Testis (tissue), 2 donors: ENCODE measurements at regions not wholly inside any gene's neighbourhood (a gene's known extent, or its start where the extent isn't known, plus 50 kb on each side); places are given as distances from the start of the nearest gene placed in this dataset.

Experiments used
- DNase-seq: peaks from one replicate; pipeline ENCODE4 v3.0.0-alpha.2; 2019
- H3K27ac ChIP-seq, 2 donors: fragments of 200-600 bp; sonication (generic); one replicate each; pipeline ENCODE4 v1.5.1; 2019
- H3K27me3 ChIP-seq: fragments of 200-600 bp; sonication (generic); one replicate; pipeline ENCODE4 v1.5.1; 2019
- H3K36me3 ChIP-seq: fragments of 200-600 bp; sonication (generic); one replicate; pipeline ENCODE4 v1.5.1; 2017; ENCODE audit warnings: low read depth; ENCODE audit errors: missing control alignments
- H3K4me1 ChIP-seq: fragments of 200-600 bp; sonication (generic); one replicate; pipeline ENCODE4 v1.5.1; 2019
- H3K4me3 ChIP-seq, 2 donors: fragments of 200-600 bp; sonication (generic); one replicate each; pipeline ENCODE4 v1.5.1; 2017 to 2019
- H3K9me3 ChIP-seq: fragments of 200-600 bp; sonication (generic); one replicate; pipeline ENCODE4 v1.5.1; 2017
- POLR2A ChIP-seq: fragments of 450-650 bp; IDR thresholded peaks from one replicate; pipeline ENCODE4 v1.6.1; 2017; ENCODE audit warnings: antibody characterized with exemption, mild to moderate bottlenecking, moderate library complexity
- WGBS, 2 donors: methylation state at CpG; one replicate each; pipeline ENCODE4 v1.1.5; 2018; 5-methylcytosine and 5-hydroxymethylcytosine counted together
- intact Hi-C: fragments of 100-400 bp; cut with DNase I; formaldehyde crosslinking; loops from one replicate; pipeline ENCODE4 v1.15.1; 2023; ENCODE audit warnings: low total_unique reads
- TF ChIP-seq, protein P1 (sequence below), 3 experiments: fragments of 450-650 bp in 2 of 3; fragments of 200-600 bp in 1 of 3; sonication (generic) in 1 of 3; IDR thresholded peaks; one replicate each; pipeline ENCODE4 v1.5.1; 2016 to 2019; ENCODE audit warnings: antibody characterized with exemption in 3 of 3, mild to moderate bottlenecking in 2 of 3, moderate library complexity in 1 of 3

DNA sequence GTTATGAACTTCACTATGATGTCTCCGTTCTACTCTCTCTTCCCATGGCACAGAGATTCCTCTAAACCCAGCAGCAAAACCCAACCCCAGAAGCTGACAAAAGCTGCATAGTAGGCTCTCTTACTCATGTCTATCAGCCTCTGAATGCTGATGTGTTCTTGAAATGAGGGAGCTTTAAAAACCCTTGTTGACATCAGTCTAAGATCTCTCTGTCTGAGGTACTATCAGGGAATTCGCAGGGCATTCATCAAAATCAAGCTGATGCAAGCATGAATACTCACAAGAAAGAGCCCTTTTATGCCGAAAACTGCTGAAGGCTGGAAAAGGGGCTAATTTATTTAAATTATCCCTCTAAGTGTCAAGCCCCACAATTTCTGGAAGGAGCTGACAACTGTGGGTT is 710.6 kb upstream of the FANCL start:
- 88 to 91% methylated on average over 3 of the region's 3 CpGs for WGBS, 2 donors
- H3K4me3 ChIP-seq, result no peak overlapping the region
- intact Hi-C loops, result no loop called here
- no peaks in the 10 kb centered on the region for H3K9me3 ChIP-seq
- no peak for DNase-seq
- no peaks in the 10 kb centered on the region for H3K4me1 ChIP-seq
- H3K27me3 ChIP-seq, result no peaks in the 10 kb centered on the region
- H3K36me3 ChIP-seq, result no peaks in the 10 kb centered on the region
- no peak for TF ChIP-seq POLR2A
- TF ChIP-seq, protein P1, sequence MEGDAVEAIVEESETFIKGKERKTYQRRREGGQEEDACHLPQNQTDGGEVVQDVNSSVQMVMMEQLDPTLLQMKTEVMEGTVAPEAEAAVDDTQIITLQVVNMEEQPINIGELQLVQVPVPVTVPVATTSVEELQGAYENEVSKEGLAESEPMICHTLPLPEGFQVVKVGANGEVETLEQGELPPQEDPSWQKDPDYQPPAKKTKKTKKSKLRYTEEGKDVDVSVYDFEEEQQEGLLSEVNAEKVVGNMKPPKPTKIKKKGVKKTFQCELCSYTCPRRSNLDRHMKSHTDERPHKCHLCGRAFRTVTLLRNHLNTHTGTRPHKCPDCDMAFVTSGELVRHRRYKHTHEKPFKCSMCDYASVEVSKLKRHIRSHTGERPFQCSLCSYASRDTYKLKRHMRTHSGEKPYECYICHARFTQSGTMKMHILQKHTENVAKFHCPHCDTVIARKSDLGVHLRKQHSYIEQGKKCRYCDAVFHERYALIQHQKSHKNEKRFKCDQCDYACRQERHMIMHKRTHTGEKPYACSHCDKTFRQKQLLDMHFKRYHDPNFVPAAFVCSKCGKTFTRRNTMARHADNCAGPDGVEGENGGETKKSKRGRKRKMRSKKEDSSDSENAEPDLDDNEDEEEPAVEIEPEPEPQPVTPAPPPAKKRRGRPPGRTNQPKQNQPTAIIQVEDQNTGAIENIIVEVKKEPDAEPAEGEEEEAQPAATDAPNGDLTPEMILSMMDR (IDR thresholded peaks at IDR 0.05), result no peak
- H3K27ac ChIP-seq, result no peak overlapping the region

DNA sequence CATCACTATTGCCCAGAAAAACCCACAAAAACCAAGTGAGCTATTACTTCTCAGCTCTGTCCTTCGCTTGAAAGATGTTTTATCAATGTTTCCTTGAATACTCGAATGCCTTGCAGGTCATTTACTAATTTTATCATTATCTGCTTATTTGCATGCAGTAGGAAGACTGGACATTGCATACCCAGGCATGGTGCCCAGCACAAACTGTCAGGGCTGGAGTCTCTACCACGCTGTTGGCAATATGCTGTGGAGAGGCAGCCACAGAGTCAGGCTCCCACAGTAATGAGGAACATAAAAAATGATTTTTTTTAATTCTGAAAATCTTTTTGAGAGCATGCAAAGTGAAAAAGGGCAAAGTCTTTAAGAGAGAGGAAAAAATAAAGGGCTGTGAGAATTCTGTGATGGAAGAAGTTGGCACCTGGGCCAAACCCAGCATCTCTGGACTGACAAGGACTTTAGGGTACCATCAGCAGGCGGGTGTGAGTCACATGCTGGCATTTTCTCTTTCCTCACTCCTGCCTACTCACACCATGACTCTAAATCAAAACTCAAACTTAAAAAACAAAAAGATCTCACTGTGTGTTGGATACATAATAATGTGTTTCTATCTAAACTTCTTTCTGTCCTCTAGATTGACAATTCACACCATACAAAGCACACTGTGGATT is 709.8 kb upstream of the FANCL start:
- Histone ChIP-seq H3K27me3 (no peaks in the 10 kb centered on the region), H3K9me3 (no peaks in the 10 kb centered on the region), H3K36me3 (no peaks in the 10 kb centered on the region), H3K4me3 (no peak overlapping the region), H3K4me1 (no peaks in the 10 kb centered on the region), H3K27ac (no peak overlapping the region)
- intact Hi-C loops, result no loop called here
- DNase-seq, result no peak
- WGBS, 2 donors, result 75 to 87% methylated on average over 4 of the region's 4 CpGs
- TF ChIP-seq POLR2A, result no peak
- TF ChIP-seq, protein P1 (IDR thresholded peaks at IDR 0.05), result no peak

DNA sequence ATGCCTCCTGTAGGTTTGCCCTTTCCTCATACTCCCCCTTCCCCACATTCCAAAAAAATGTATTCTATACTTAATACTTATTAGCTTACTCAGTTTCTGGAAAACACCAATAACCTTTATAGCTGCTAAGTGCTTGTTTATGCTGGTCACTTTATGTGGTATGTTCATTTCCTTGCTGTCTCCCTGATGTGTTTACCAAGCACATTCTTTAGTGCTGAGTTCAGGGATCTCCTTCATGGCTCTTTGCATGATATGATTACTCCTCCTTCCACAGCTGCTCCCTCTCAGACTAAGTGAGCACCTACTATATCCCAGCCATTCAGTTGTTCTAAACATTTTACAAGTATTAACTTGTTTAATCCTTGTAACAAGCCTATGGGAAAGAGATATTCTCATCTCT is 698.3 kb upstream of the FANCL start:
- Histone ChIP-seq H3K36me3 (no peaks in the 10 kb centered on the region), H3K4me1 (no peaks in the 10 kb centered on the region), H3K9me3 (no peaks in the 10 kb centered on the region), H3K4me3 (no peak overlapping the region), H3K27me3 (no peaks in the 10 kb centered on the region), H3K27ac (no peak overlapping the region)
- intact Hi-C loops, result no loop called here
- no peak for DNase-seq
- no peak for TF ChIP-seq POLR2A
- TF ChIP-seq, protein P1 (IDR thresholded peaks at IDR 0.05), result no peak

DNA sequence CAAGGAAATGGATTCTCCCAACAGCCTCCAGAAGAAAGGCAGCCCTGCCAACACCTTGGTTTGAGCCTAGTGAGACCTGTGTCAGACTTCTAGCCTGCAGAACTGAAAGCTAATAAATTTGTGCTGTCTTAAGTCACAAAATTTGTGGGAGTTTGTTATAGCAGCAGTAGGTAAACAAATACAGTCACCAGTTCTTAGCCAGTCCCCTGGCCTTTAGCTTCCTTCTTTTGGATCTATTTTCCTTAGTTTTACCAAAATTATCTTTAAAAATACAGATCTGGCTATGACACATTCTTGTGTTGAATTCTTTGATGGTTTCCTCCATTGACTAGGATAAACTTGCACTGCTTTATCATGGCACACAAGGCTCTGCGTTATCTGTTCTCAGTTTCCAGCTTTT is 697.9 kb upstream of the FANCL start:
- Histone ChIP-seq H3K36me3 (no peaks in the 10 kb centered on the region), H3K27me3 (no peaks in the 10 kb centered on the region), H3K9me3 (no peaks in the 10 kb centered on the region), H3K4me1 (no peaks in the 10 kb centered on the region), H3K27ac (no peak overlapping the region), H3K4me3 (no peak overlapping the region)
- DNase-seq, result no peak
- 80 to 100% methylated on average over 1 of the region's 1 CpG for WGBS, 2 donors
- TF ChIP-seq POLR2A, result no peak
- TF ChIP-seq, protein P1 (IDR thresholded peaks at IDR 0.05), result no peak
- intact Hi-C loops, result no loop called here

DNA sequence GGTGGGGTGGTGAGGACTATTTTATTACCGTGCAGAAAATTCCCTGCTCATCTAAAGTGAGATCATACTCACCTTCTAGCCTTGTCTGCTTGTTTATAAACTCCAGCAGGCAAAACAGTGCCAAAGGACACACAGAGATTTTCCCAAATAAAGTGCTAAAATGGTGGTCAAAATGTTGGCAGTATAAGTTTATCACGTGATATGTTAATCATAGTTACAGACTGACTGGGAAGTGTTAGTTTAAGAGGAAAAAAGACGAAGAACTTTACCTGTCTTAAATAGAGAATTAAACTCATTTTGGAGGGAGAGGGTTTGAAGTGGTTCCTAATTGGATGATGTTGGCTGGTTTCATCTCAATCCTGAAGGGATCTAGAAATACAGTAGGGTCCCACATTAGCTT is 691.7 kb upstream of the FANCL start:
- TF ChIP-seq POLR2A, result no peak
- TF ChIP-seq, protein P1 (IDR thresholded peaks at IDR 0.05), result no peak
- H3K27me3 ChIP-seq, result no peaks in the 10 kb centered on the region
- H3K4me3 ChIP-seq, result no peak overlapping the region
- no peaks in the 10 kb centered on the region for H3K36me3 ChIP-seq
- no peaks in the 10 kb centered on the region for H3K4me1 ChIP-seq
- WGBS, 2 donors, result 87 to 93% methylated on average over 3 of the region's 3 CpGs
- H3K9me3 ChIP-seq, result no peaks in the 10 kb centered on the region
- DNase-seq, result no peak
- no peak overlapping the region for H3K27ac ChIP-seq
- intact Hi-C loops, result no loop called here
